Cardiac muscle cell (in vitro differentiated cells and primary cell): ENCODE measurements at regions not wholly inside any gene's neighbourhood (a gene's known extent, or its start where the extent isn't known, plus 50 kb on each side); places are given as distances from the start of the nearest gene placed in this dataset.

Experiments used
- DNase-seq, 2 donors: peaks; one replicate each; pipeline versions ENCODE4 v3.0.0 to v3.0.0-alpha.2; 2010 to 2017; ENCODE audit warnings: low read depth in 1 of 2, low spot score in 1 of 2
- H3K27ac ChIP-seq: fragments of 200-600 bp; sonication (generic); 2 replicates; pipeline ENCODE4 v1.5.1; 2016
- H3K27me3 ChIP-seq: fragments of 200-600 bp; sonication (generic); 2 replicates; pipeline ENCODE4 v1.6.0; 2016; ENCODE audit warnings: control low read depth
- H3K36me3 ChIP-seq: fragments of 200-600 bp; sonication (generic); 2 replicates; pipeline ENCODE4 v1.5.1; 2016; ENCODE audit warnings: control low read depth
- H3K4me1 ChIP-seq: fragments of 200-600 bp; sonication (generic); 2 replicates; pipeline ENCODE4 v1.8.1; 2017; ENCODE audit warnings: low read depth, mild to moderate bottlenecking, mixed run types
- H3K4me3 ChIP-seq: fragments of 200-600 bp; sonication (generic); 2 replicates; pipeline ENCODE4 v1.5.1; 2016; ENCODE audit warnings: mild to moderate bottlenecking
- H3K9me3 ChIP-seq: fragments of 200-600 bp; sonication (generic); 2 replicates; pipeline ENCODE4 v1.5.1; 2017; ENCODE audit warnings: low read depth, mild to moderate bottlenecking, control low read depth
- TF ChIP-seq, protein P1 (sequence below): IDR thresholded peaks from 2 replicates; pipeline ENCODE4 v1.5.1; 2012; ENCODE audit warnings: low read depth, mild to moderate bottlenecking, low read length

DNA sequence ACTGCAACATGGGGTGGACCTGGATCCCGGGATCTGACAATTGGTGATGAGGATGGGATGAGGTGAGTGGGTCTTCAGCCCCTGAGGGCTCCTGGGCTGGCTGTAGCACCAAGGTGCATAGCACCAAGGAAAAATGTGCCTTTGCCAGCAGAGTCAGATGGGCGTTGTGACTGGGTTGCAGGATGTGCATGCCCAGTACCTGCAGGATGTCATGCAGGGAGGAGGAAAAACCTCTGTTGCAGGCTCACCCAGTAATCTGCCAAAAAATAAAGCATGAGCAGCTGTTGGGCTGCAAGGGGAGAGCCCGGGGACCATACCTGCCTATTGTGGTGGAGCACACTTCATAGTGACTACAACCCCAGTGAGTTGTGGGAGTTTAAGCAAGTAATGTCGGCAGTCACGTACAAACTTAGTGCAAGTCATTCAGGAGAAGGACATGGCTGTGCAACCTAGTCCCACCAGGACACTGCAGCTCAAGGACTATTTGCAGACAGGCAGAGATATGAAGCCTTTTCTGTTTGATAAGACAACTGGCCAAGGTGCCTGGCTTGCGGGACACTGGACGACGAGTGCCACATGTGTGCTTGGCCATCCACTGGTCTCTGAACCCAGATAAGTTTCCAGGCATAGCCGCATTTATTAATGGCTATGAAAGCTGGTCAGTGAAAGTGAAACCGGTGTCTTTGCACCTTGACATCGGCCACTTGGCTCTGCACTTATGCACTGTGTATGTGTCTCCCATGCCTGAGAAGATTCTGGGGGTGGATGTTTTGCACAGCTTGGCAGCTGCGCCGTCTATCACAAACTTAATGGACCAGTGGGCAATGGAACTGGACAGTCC, 499.8 kb downstream of the KCNJ2 start:
- no peak for DNase-seq
- TF ChIP-seq, protein P1, sequence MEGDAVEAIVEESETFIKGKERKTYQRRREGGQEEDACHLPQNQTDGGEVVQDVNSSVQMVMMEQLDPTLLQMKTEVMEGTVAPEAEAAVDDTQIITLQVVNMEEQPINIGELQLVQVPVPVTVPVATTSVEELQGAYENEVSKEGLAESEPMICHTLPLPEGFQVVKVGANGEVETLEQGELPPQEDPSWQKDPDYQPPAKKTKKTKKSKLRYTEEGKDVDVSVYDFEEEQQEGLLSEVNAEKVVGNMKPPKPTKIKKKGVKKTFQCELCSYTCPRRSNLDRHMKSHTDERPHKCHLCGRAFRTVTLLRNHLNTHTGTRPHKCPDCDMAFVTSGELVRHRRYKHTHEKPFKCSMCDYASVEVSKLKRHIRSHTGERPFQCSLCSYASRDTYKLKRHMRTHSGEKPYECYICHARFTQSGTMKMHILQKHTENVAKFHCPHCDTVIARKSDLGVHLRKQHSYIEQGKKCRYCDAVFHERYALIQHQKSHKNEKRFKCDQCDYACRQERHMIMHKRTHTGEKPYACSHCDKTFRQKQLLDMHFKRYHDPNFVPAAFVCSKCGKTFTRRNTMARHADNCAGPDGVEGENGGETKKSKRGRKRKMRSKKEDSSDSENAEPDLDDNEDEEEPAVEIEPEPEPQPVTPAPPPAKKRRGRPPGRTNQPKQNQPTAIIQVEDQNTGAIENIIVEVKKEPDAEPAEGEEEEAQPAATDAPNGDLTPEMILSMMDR, result no peak
- H3K9me3 ChIP-seq, result no peaks in the 10 kb centered on the region
- no peaks in the 10 kb centered on the region for H3K27me3 ChIP-seq
- H3K36me3 ChIP-seq, result no peaks in the 10 kb centered on the region
- no peaks in the 10 kb centered on the region for H3K4me1 ChIP-seq
- no peak overlapping the region for H3K27ac ChIP-seq
- no peak overlapping the region for H3K4me3 ChIP-seq

DNA sequence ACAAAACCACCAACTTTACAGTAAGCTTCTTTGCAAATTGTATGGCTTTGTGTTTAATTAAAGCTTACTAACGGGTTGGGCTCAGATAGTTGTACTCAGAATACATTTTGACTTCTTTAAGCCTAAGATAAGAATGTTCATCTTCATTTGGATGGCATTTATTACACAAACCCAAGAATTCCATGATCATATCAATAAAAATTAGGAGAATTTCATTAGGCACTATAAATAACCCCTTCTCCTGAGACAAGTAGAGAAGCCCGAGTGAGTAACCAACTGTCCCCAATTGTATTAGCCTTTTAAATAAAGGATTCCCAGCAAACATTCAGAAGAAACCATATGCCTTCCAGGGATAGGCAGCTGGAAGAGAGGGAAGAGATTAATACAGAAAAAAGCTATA, 504.7 kb downstream of the KCNJ2 start:
- Histone ChIP-seq H3K27me3 (no peaks in the 10 kb centered on the region), H3K9me3 (no peaks in the 10 kb centered on the region), H3K4me3 (no peak overlapping the region), H3K36me3 (no peaks in the 10 kb centered on the region), H3K27ac (no peak overlapping the region), H3K4me1 (no peaks in the 10 kb centered on the region)
- TF ChIP-seq, protein P1, result no peak
- DNase-seq, result no peak

DNA sequence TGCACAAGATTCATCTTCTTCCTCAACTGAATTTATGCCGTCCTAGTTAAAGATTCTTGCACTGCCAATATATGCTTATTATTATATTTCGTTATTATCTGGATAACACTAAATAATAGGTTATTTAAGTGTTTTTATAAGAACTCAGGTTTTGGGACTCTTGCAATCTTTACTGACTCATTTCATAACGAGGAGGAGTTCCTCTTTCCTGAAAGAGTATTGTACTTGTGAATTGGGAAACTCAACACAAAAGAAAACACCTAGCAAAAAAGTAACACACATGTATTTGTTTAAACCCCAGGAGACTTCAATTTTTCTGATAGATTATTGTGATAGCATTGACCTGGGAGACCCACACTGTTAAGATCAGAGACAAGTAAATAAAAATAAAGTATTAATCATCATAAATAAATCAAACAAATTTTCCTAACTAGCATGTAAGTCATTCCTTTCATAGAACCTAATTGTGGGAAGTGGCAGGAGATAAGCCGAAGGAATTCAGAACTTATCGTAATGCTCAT, 505.8 kb downstream of the KCNJ2 start:
- Histone ChIP-seq H3K27me3 (no peaks in the 10 kb centered on the region), H3K9me3 (no peaks in the 10 kb centered on the region), H3K27ac (no peak overlapping the region), H3K4me3 (no peak overlapping the region), H3K4me1 (no peaks in the 10 kb centered on the region), H3K36me3 (no peaks in the 10 kb centered on the region)
- no peak for DNase-seq
- TF ChIP-seq, protein P1, result no peak

DNA sequence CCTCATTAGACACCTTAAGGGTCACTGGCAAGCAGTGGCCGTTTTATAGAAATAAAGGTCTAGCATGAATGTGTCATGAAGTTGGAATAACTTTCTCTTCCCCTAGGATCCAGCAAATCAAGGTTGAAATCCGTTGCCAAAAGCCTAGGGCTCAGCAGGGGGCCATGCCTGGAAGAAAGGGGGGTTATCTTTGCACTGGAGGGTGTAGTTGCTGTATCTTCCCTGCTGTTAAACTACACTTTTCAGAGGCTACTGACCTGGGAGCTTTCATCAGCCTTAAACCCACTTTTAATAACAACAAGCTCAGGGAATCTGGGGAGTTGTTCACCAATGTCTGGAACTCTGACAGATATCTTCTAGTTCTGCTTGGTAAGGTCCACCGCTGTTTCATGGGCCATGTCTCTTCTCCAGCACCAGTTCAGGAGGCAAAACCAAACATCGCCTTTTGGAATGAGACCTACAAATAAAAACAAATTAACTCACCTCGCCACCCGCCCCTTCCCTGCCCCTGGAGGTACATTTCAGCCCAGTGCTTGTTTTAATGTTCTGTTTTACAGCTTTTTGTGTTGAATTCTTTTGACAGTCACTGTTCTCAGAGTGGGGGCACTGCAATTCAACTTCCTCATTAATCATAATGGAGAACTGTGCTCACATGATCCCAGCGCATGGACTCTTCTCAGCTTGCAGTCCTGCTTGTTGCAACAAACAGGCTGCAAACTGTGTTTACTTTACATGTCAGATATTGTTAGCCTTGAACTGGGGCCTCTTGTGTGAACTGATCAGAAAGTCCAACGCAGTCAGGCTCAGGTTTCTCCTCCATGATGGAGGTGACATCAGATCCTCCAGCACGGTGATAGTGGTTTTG, 508.7 kb downstream of the KCNJ2 start:
- Histone ChIP-seq H3K27me3 (no peaks in the 10 kb centered on the region), H3K36me3 (no peaks in the 10 kb centered on the region), H3K9me3 (no peaks in the 10 kb centered on the region), H3K27ac (no peak overlapping the region), H3K4me1 (no peaks in the 10 kb centered on the region), H3K4me3 (no peak overlapping the region)
- DNase-seq, result no peak
- TF ChIP-seq, protein P1, result no peak

DNA sequence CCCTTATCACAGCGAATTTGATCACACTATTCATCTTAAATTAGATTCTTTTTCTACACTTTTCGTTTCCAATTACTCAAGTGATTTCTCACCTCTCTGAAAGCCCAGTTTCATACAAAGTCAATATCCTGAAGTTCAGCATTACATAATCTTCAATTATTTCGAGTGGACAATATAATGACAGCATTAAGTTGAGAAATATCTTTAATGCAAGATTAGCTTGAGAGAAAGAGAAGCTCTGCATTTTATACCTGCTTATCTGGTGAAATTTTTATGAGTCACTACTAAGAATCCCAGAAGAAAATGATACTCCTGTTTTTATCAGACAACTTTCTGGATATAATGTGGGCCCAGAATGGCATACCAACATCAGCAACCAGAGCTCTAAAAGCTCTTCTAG, 509.6 kb downstream of the KCNJ2 start:
- Histone ChIP-seq H3K4me3 (no peak overlapping the region), H3K4me1 (no peaks in the 10 kb centered on the region), H3K9me3 (no peaks in the 10 kb centered on the region), H3K36me3 (no peaks in the 10 kb centered on the region), H3K27ac (no peak overlapping the region), H3K27me3 (no peaks in the 10 kb centered on the region)
- DNase-seq, result no peak
- TF ChIP-seq, protein P1, result no peak
